ENCODE measurements at regions not wholly inside any gene's neighbourhood (a gene's known extent, or its start where the extent isn't known, plus 50 kb on each side); places are given as distances from the start of the nearest gene placed in this dataset.

GRCh38 chr6:119536666-119537065 lies 187.1 kb upstream of the MAN1A1 start:
- no peak overlapping the region for H3K4me3 ChIP-seq (ENCODE audit: low read depth, low read length)
- TF ChIP-seq CTCF (IDR thresholded peaks at IDR 0.05; ENCODE audit: insufficient read depth, low read depth, low read length), result no peak
- DNase-seq (ENCODE audit: low read depth), result no peak

GRCh38 chr6:119535332-119535731 lies 185.8 kb upstream of the MAN1A1 start:
- no peak for TF ChIP-seq CTCF (IDR thresholded peaks at IDR 0.05; ENCODE audit: insufficient read depth, low read depth, low read length)
- no peak overlapping the region for H3K4me3 ChIP-seq (ENCODE audit: low read depth, low read length)
- DNase-seq (ENCODE audit: low read depth), result no peak

GRCh38 chr6:119533603-119534279 lies 184.2 kb upstream of the MAN1A1 start:
- no peak for TF ChIP-seq CTCF (IDR thresholded peaks at IDR 0.05; ENCODE audit: insufficient read depth, low read depth, low read length)
- DNase-seq (ENCODE audit: low read depth), result peak; percentile 82
- no peak overlapping the region for H3K4me3 ChIP-seq (ENCODE audit: low read depth, low read length)

- TF ChIP-seq CTCF (IDR thresholded peaks at IDR 0.05; ENCODE audit: insufficient read depth, low read depth, low read length), result peak; percentile 6
- no peak for DNase-seq (ENCODE audit: low read depth)
- H3K4me3 ChIP-seq (ENCODE audit: low read depth, low read length), result no peak overlapping the region
Observed at GRCh38 chr6:119527231-119527578, 177.6 kb upstream of the MAN1A1 start.

- no peak overlapping the region for H3K4me3 ChIP-seq (ENCODE audit: low read depth, low read length)
- TF ChIP-seq CTCF (IDR thresholded peaks at IDR 0.05; ENCODE audit: insufficient read depth, low read depth, low read length), result no peak
- no peak for DNase-seq (ENCODE audit: low read depth)
Observed at GRCh38 chr6:119526561-119527230, 177.1 kb upstream of the MAN1A1 start.

GRCh38 chr6:119524410-119524809 lies 174.8 kb upstream of the MAN1A1 start:
- no peak for DNase-seq (ENCODE audit: low read depth)
- no peak overlapping the region for H3K4me3 ChIP-seq (ENCODE audit: low read depth, low read length)
- TF ChIP-seq CTCF (IDR thresholded peaks at IDR 0.05; ENCODE audit: insufficient read depth, low read depth, low read length), result no peak
